ENCODE measurements at regions not wholly inside any gene's neighbourhood (a gene's known extent, or its start where the extent isn't known, plus 50 kb on each side); places are given as distances from the start of the nearest gene placed in this dataset.

- DNase-seq (ENCODE audit: low spot score): no peak
Observed at GRCh38 chr2:107218208-107218607, 332.2 kb upstream of the ST6GAL2 start.

- DNase-seq (ENCODE audit: low spot score): no peak
Observed at GRCh38 chr2:107222466-107222865, 336.5 kb upstream of the ST6GAL2 start.

GRCh38 chr2:107235491-107236254 is 349.7 kb upstream of the ST6GAL2 start:
- peak; percentile 17 for DNase-seq (ENCODE audit: low spot score)

- DNase-seq (ENCODE audit: low spot score): no peak
Observed at GRCh38 chr2:107242811-107243210, 356.8 kb upstream of the ST6GAL2 start.

GRCh38 chr2:107248932-107249331 is 363.0 kb upstream of the ST6GAL2 start:
- DNase-seq (ENCODE audit: low spot score): no peak

- DNase-seq (ENCODE audit: low spot score): no peak
Observed at GRCh38 chr2:107255744-107256143, 369.8 kb upstream of the ST6GAL2 start.

- no peak for DNase-seq (ENCODE audit: low spot score)
Observed at GRCh38 chr2:107258531-107259407, 372.8 kb upstream of the ST6GAL2 start.

GRCh38 chr2:107259408-107260195 is 373.6 kb upstream of the ST6GAL2 start:
- no peak for DNase-seq (ENCODE audit: low spot score)

GRCh38 chr2:107263628-107264027 is 377.7 kb upstream of the ST6GAL2 start:
- DNase-seq (ENCODE audit: low spot score): no peak

- DNase-seq (ENCODE audit: low spot score): no peak
Observed at GRCh38 chr2:107264184-107264583, 378.2 kb upstream of the ST6GAL2 start.

- DNase-seq (ENCODE audit: low spot score): no peak
Observed at GRCh38 chr2:107266555-107266954, 380.6 kb upstream of the ST6GAL2 start.

- DNase-seq (ENCODE audit: low spot score): no peak
Observed at GRCh38 chr2:107267086-107267485, 381.1 kb upstream of the ST6GAL2 start.

GRCh38 chr2:107276034-107276433 is 390.1 kb upstream of the ST6GAL2 start:
- no peak for DNase-seq (ENCODE audit: low spot score)

GRCh38 chr2:107278672-107279071 is 392.7 kb upstream of the ST6GAL2 start:
- no peak for DNase-seq (ENCODE audit: low spot score)

- DNase-seq (ENCODE audit: low spot score): no peak
Observed at GRCh38 chr2:107281637-107282036, 395.7 kb upstream of the ST6GAL2 start.

GRCh38 chr2:107282135-107282534 is 396.2 kb upstream of the ST6GAL2 start:
- no peak for DNase-seq (ENCODE audit: low spot score)

- DNase-seq (ENCODE audit: low spot score): peak; percentile 14
Observed at GRCh38 chr2:107285621-107286299, 399.8 kb upstream of the ST6GAL2 start.

GRCh38 chr2:107290041-107290440 is 404.1 kb upstream of the ST6GAL2 start:
- no peak for DNase-seq (ENCODE audit: low spot score)

- DNase-seq (ENCODE audit: low spot score): peak; percentile 61
Observed at GRCh38 chr2:107303964-107304363, 418.0 kb upstream of the ST6GAL2 start.

- DNase-seq (ENCODE audit: low spot score): no peak
Observed at GRCh38 chr2:107305966-107306365, 420.0 kb upstream of the ST6GAL2 start.

- DNase-seq (ENCODE audit: low spot score): no peak
Observed at GRCh38 chr2:107306881-107307280, 420.9 kb upstream of the ST6GAL2 start.

GRCh38 chr2:107308835-107309234 is 422.9 kb upstream of the ST6GAL2 start:
- no peak for DNase-seq (ENCODE audit: low spot score)
